ENCODE measurements at regions not wholly inside any gene's neighbourhood (a gene's known extent, or its start where the extent isn't known, plus 50 kb on each side); places are given as distances from the start of the nearest gene placed in this dataset.

GRCh38 chr11:111019871-111020670 is 225.5 kb upstream of the POU2AF2 start:
- no peak for DNase-seq (ENCODE audit: low spot score in 2 of 2, unreplicated experiment in 2 of 2)
- H3K36me3 Mint-ChIP-seq: no peaks in the 10 kb centered on the region
- H3K27me3 Mint-ChIP-seq (ENCODE audit: low read depth): peaks cover 10% of the 10 kb centered on the region
- H3K4me3 Mint-ChIP-seq: no peak overlapping the region
- TF ChIP-seq CTCF (IDR thresholded peaks at IDR 0.05; ENCODE audit: unreplicated experiment): no peak
- H3K27ac Mint-ChIP-seq: no peak overlapping the region
- H3K9me3 Mint-ChIP-seq: peaks cover 8% of the 10 kb centered on the region
- peaks cover 8% of the 10 kb centered on the region for H3K4me1 Mint-ChIP-seq

GRCh38 chr11:111019451-111019850 is 226.1 kb upstream of the POU2AF2 start:
- H3K36me3 Mint-ChIP-seq: no peaks in the 10 kb centered on the region
- no peak for DNase-seq (ENCODE audit: low spot score in 2 of 2, unreplicated experiment in 2 of 2)
- TF ChIP-seq CTCF (IDR thresholded peaks at IDR 0.05; ENCODE audit: unreplicated experiment): no peak
- peaks cover 7% of the 10 kb centered on the region for H3K27me3 Mint-ChIP-seq (ENCODE audit: low read depth)
- no peak overlapping the region for H3K27ac Mint-ChIP-seq
- H3K4me3 Mint-ChIP-seq: no peak overlapping the region
- peaks cover 8% of the 10 kb centered on the region for H3K4me1 Mint-ChIP-seq
- peaks cover 8% of the 10 kb centered on the region for H3K9me3 Mint-ChIP-seq

- no peak for TF ChIP-seq CTCF (IDR thresholded peaks at IDR 0.05; ENCODE audit: unreplicated experiment)
- H3K27ac Mint-ChIP-seq: no peak overlapping the region
- peaks cover 3% of the 10 kb centered on the region for H3K27me3 Mint-ChIP-seq (ENCODE audit: low read depth)
Observed at GRCh38 chr11:111018566-111018965, 227.0 kb upstream of the POU2AF2 start.

GRCh38 chr11:111012491-111012890 is 233.0 kb upstream of the POU2AF2 start:
- H3K4me3 Mint-ChIP-seq: no peak overlapping the region
- no peaks in the 10 kb centered on the region for H3K9me3 Mint-ChIP-seq
- peaks cover 8% of the 10 kb centered on the region for H3K4me1 Mint-ChIP-seq
- no peak for DNase-seq (ENCODE audit: low spot score in 2 of 2, unreplicated experiment in 2 of 2)
- no peak overlapping the region for H3K27ac Mint-ChIP-seq
- no peak for TF ChIP-seq CTCF (IDR thresholded peaks at IDR 0.05; ENCODE audit: unreplicated experiment)
- H3K27me3 Mint-ChIP-seq (ENCODE audit: low read depth): peaks cover 5% of the 10 kb centered on the region
- no peaks in the 10 kb centered on the region for H3K36me3 Mint-ChIP-seq

More at GRCh38 chr11:111018566-111018965, 227.0 kb upstream of the POU2AF2 start:
- Mint-ChIP-seq H3K4me1 (peaks cover 8% of the 10 kb centered on the region), H3K9me3 (peaks cover 4% of the 10 kb centered on the region), H3K36me3 (no peaks in the 10 kb centered on the region), H3K4me3 (no peak overlapping the region)
- no peak for DNase-seq (ENCODE audit: low spot score in 2 of 2, unreplicated experiment in 2 of 2)

GRCh38 chr11:111011275-111011594 is 234.3 kb upstream of the POU2AF2 start:
- Mint-ChIP-seq H3K36me3 (no peaks in the 10 kb centered on the region), H3K4me3 (no peak overlapping the region), H3K27me3 (ENCODE audit: low read depth) (peaks cover 5% of the 10 kb centered on the region), H3K9me3 (no peaks in the 10 kb centered on the region), H3K4me1 (peaks cover 4% of the 10 kb centered on the region), H3K27ac (no peak overlapping the region)
- no peak for TF ChIP-seq CTCF (IDR thresholded peaks at IDR 0.05; ENCODE audit: unreplicated experiment)
- DNase-seq (ENCODE audit: low spot score in 2 of 2, unreplicated experiment in 2 of 2): no peak

Data from mesothelial cell of epicardium (in vitro differentiated cells).